ENCODE measurements at regions not wholly inside any gene's neighbourhood (a gene's known extent, or its start where the extent isn't known, plus 50 kb on each side); places are given as distances from the start of the nearest gene placed in this dataset.

DNA sequence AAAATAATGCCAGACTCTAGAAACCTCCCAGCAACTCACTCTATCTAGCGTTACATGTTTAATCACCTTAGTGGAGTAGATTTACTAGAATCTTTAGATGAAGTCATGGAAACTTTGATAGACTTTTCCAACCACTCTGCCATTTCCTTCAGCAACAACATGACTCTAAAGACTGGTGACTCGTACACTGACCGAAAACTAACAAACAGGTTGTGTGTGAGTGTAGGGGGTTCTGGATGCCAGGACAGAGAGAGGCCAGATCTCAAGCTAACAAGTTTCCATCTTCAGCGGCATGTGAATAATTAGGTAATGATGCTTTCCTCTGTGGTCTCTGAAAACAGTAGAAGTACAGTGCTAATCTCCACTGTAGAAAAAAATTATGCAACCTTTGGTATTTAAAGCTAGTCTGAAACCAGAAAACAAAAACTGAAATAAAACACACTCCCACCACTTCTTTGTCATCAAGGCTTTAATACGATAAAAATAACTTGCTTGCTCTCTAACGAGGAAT lies 286.4 kb downstream of the PRDM5 start:
- Histone ChIP-seq H3K27ac (ENCODE audit: low read length) (no peak overlapping the region), H3K36me3 (ENCODE audit: control insufficient read depth in 1 of 2, insufficient read depth in 2 of 2, low read length in 2 of 2) (no peaks in the 10 kb centered on the region), H3K27me3 (ENCODE audit: low read depth, low read length) (no peaks in the 10 kb centered on the region), H3K4me1 (ENCODE audit: control insufficient read depth in 1 of 2, insufficient read depth in 2 of 2, low read length in 2 of 2) (no peaks in the 10 kb centered on the region), H3K9me3 (ENCODE audit: control insufficient read depth in 1 of 2, low read length in 2 of 2) (no peaks in the 10 kb centered on the region), H3K4me3 (ENCODE audit: low read depth in 1 of 2, low read length in 2 of 2) (no peak overlapping the region)

DNA sequence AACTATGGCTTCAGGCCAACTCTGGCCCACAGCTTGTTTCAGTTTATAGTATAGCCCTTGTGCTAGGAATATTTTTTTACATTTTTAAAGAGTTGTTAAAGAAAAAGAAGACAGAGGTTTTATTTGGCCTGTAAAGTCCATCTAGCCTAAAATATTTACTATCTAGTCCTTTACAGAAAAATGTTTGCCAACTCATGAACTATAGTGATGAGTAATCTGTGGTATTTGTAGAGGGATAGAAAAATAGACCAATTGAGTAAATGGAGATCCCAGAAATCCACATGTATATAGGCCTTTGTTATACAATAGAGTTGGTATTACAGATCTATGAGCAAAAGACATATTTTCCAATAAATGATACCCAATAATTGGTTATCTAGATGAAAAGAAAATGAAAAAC lies 288.7 kb downstream of the PRDM5 start:
- H3K27me3 ChIP-seq (ENCODE audit: low read depth, low read length): no peaks in the 10 kb centered on the region
- no peak overlapping the region for H3K4me3 ChIP-seq (ENCODE audit: low read depth in 1 of 2, low read length in 2 of 2)
- H3K27ac ChIP-seq (ENCODE audit: low read length): no peak overlapping the region
- H3K36me3 ChIP-seq (ENCODE audit: control insufficient read depth in 1 of 2, insufficient read depth in 2 of 2, low read length in 2 of 2): no peaks in the 10 kb centered on the region
- H3K9me3 ChIP-seq (ENCODE audit: control insufficient read depth in 1 of 2, low read length in 2 of 2): no peaks in the 10 kb centered on the region
- H3K4me1 ChIP-seq (ENCODE audit: control insufficient read depth in 1 of 2, insufficient read depth in 2 of 2, low read length in 2 of 2): no peaks in the 10 kb centered on the region

DNA sequence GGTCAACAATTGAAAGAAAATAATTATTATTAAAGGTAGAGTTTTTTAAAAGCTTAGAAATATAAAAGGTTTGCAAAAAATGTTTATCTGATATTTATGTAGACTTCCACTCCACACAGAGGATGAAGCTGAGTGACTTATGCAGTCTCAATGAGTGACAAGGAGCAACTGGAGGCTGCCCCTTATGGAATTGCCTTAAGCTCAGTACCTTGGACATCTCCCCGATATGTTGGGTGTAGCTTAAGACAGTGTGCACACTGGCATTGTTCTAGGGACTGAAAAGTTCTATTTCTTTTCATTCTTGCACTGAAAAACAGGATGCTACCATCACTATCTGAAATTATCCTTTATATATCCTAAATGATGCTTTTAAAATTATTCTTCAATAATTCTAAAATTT lies 292.1 kb downstream of the PRDM5 start:
- H3K27ac ChIP-seq (ENCODE audit: low read length): no peak overlapping the region
- H3K4me3 ChIP-seq (ENCODE audit: low read depth in 1 of 2, low read length in 2 of 2): no peak overlapping the region
- H3K9me3 ChIP-seq (ENCODE audit: control insufficient read depth in 1 of 2, low read length in 2 of 2): no peaks in the 10 kb centered on the region
- H3K4me1 ChIP-seq (ENCODE audit: control insufficient read depth in 1 of 2, insufficient read depth in 2 of 2, low read length in 2 of 2): no peaks in the 10 kb centered on the region
- H3K36me3 ChIP-seq (ENCODE audit: control insufficient read depth in 1 of 2, insufficient read depth in 2 of 2, low read length in 2 of 2): no peaks in the 10 kb centered on the region
- H3K27me3 ChIP-seq (ENCODE audit: low read depth, low read length): no peaks in the 10 kb centered on the region

DNA sequence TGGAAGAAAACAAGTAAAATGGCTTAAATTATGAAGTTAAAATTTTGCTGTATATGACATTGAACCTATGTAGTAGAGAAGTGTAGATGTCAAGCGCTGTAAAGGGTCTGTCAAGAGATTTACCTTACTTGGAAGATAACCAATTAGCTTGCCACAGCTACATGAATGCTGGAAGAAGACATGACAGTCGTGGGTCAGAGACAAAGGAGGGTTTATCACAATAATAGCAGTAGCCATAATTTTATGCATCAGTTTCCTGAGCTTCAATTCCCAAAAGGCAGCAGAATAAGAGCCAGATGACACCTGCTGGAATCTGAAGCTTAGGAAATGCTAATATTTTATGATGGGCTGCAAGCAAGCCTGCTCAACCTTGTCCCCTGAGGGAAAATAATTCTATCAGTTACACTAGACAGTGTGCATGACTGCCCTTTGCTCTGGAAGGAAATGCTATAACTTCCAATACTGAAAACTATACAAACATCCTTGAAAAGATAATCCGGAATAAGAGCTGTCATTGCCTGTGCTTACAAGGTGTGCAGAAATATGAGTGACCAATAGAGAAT lies 292.9 kb downstream of the PRDM5 start:
- Histone ChIP-seq H3K4me3 (ENCODE audit: low read depth in 1 of 2, low read length in 2 of 2) (no peak overlapping the region), H3K9me3 (ENCODE audit: control insufficient read depth in 1 of 2, low read length in 2 of 2) (no peaks in the 10 kb centered on the region)

DNA sequence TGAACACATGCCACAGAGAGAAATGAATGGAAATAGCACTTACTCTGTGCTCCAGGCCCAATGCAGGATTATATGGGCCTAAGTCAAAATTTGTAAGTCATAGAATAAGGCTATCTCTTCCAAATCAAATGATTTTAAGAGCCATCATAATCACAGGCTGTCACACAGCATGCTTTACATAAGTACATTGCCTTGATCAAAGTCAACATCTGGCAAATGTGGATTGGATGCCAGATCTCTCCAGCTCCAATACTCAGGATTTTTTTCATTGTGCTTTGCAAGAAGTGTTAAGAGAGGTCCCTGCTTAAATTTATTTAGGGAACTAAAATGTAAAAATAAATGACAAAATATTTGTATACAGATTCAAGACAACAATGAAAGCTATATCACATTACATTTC lies 299.9 kb downstream of the PRDM5 start:
- Histone ChIP-seq H3K4me3 (ENCODE audit: low read depth in 1 of 2, low read length in 2 of 2) (no peak overlapping the region), H3K27ac (ENCODE audit: low read length) (no peak overlapping the region), H3K27me3 (ENCODE audit: low read depth, low read length) (no peaks in the 10 kb centered on the region), H3K4me1 (ENCODE audit: control insufficient read depth in 1 of 2, insufficient read depth in 2 of 2, low read length in 2 of 2) (no peaks in the 10 kb centered on the region), H3K36me3 (ENCODE audit: control insufficient read depth in 1 of 2, insufficient read depth in 2 of 2, low read length in 2 of 2) (no peaks in the 10 kb centered on the region), H3K9me3 (ENCODE audit: control insufficient read depth in 1 of 2, low read length in 2 of 2) (no peaks in the 10 kb centered on the region)

More for the DNA sequence above, 292.9 kb downstream of the PRDM5 start:
- Histone ChIP-seq H3K4me1 (ENCODE audit: control insufficient read depth in 1 of 2, insufficient read depth in 2 of 2, low read length in 2 of 2) (no peaks in the 10 kb centered on the region), H3K27me3 (ENCODE audit: low read depth, low read length) (no peaks in the 10 kb centered on the region), H3K27ac (ENCODE audit: low read length) (no peak overlapping the region), H3K36me3 (ENCODE audit: control insufficient read depth in 1 of 2, insufficient read depth in 2 of 2, low read length in 2 of 2) (no peaks in the 10 kb centered on the region)

DNA sequence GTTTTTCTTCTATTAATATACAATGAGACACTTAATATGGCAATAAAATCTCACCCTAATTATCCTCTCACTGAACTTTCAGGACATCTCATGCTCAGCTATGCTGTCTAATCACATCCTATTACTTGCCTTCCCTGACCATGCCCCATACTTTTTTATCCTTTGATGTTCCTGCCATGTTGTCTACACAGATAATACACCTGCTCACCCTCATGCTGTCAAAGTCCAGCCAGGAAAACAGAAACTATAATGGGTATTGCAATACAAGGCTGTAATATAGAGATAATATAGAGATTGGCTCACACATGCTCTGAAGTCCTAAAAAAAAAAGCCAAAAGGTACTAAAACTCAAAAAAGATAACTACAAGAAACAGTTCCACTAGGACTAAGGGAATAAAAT lies 305.4 kb downstream of the PRDM5 start:
- Histone ChIP-seq H3K4me3 (ENCODE audit: low read depth in 1 of 2, low read length in 2 of 2) (no peak overlapping the region), H3K4me1 (ENCODE audit: control insufficient read depth in 1 of 2, insufficient read depth in 2 of 2, low read length in 2 of 2) (no peaks in the 10 kb centered on the region), H3K27me3 (ENCODE audit: low read depth, low read length) (no peaks in the 10 kb centered on the region), H3K27ac (ENCODE audit: low read length) (no peak overlapping the region), H3K36me3 (ENCODE audit: control insufficient read depth in 1 of 2, insufficient read depth in 2 of 2, low read length in 2 of 2) (no peaks in the 10 kb centered on the region), H3K9me3 (ENCODE audit: control insufficient read depth in 1 of 2, low read length in 2 of 2) (no peaks in the 10 kb centered on the region)

DNA sequence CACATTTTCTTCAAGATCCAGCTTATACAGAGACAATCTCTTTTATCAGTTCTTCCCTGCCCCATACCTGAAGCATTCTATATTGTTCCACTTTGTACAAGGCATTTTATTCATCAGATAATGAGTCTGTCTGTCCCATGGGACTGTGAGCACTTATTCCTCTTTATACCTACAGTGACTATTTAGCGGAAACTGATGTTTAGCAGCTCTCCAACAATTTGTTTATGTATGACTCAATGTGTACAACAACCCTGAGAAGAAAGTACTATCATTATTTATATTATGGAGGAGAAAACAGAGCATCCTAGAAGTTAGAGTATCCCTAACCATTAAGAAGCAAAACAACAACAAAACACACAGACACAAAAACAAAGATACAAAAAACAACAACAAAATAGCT lies 306.5 kb downstream of the PRDM5 start:
- Histone ChIP-seq H3K4me1 (ENCODE audit: control insufficient read depth in 1 of 2, insufficient read depth in 2 of 2, low read length in 2 of 2) (no peaks in the 10 kb centered on the region), H3K9me3 (ENCODE audit: control insufficient read depth in 1 of 2, low read length in 2 of 2) (no peaks in the 10 kb centered on the region), H3K27ac (ENCODE audit: low read length) (no peak overlapping the region), H3K36me3 (ENCODE audit: control insufficient read depth in 1 of 2, insufficient read depth in 2 of 2, low read length in 2 of 2) (no peaks in the 10 kb centered on the region), H3K4me3 (ENCODE audit: low read depth in 1 of 2, low read length in 2 of 2) (no peak overlapping the region), H3K27me3 (ENCODE audit: low read depth, low read length) (no peaks in the 10 kb centered on the region)

DNA sequence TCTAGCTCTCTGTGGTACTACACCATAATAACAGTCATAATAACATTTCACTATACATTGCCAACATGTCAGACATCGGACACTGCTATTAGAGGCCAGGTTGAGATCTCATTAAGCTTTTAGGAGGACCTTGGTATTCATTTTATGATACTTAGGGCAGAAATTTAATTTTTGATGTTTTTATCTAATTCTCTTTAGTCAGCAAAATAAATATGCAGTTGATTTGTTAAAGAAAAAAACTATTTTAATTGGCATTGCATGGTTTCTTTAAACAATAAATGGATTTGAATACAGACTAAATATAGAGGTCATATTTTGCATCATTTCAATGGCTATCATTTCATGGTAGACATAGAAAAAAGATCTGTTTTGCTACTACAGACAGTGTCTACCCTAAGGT lies 308.7 kb downstream of the PRDM5 start:
- Histone ChIP-seq H3K9me3 (ENCODE audit: control insufficient read depth in 1 of 2, low read length in 2 of 2) (no peaks in the 10 kb centered on the region), H3K4me1 (ENCODE audit: control insufficient read depth in 1 of 2, insufficient read depth in 2 of 2, low read length in 2 of 2) (no peaks in the 10 kb centered on the region), H3K36me3 (ENCODE audit: control insufficient read depth in 1 of 2, insufficient read depth in 2 of 2, low read length in 2 of 2) (no peaks in the 10 kb centered on the region), H3K27me3 (ENCODE audit: low read depth, low read length) (no peaks in the 10 kb centered on the region), H3K4me3 (ENCODE audit: low read depth in 1 of 2, low read length in 2 of 2) (no peak overlapping the region), H3K27ac (ENCODE audit: low read length) (no peak overlapping the region)

DNA sequence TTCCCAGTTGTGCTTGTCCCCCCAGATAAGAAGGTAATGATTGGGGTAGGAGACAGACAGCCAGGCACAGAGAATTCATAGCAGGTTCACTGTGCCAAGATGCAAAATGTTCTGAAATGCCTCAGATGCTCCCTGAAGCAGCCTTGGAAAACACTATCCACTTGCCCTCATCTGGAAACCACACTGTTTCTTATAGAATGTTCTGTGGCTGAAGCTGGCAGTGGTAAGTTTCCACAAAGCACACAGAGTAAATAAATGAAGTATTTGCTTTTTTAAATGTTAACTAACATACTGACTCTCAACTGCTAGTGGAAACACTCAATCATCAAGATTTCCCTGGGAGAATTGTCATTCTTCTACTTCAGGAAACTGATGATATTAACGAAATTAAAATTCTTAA lies 311.4 kb downstream of the PRDM5 start:
- Histone ChIP-seq H3K9me3 (ENCODE audit: control insufficient read depth in 1 of 2, low read length in 2 of 2) (peaks cover 4 to 5% of the 10 kb centered on the region in 2 donors), H3K27ac (ENCODE audit: low read length) (no peak overlapping the region), H3K27me3 (ENCODE audit: low read depth, low read length) (no peaks in the 10 kb centered on the region), H3K4me1 (ENCODE audit: control insufficient read depth in 1 of 2, insufficient read depth in 2 of 2, low read length in 2 of 2) (no peaks in the 10 kb centered on the region), H3K4me3 (ENCODE audit: low read depth in 1 of 2, low read length in 2 of 2) (no peak overlapping the region), H3K36me3 (ENCODE audit: control insufficient read depth in 1 of 2, insufficient read depth in 2 of 2, low read length in 2 of 2) (no peaks in the 10 kb centered on the region)

DNA sequence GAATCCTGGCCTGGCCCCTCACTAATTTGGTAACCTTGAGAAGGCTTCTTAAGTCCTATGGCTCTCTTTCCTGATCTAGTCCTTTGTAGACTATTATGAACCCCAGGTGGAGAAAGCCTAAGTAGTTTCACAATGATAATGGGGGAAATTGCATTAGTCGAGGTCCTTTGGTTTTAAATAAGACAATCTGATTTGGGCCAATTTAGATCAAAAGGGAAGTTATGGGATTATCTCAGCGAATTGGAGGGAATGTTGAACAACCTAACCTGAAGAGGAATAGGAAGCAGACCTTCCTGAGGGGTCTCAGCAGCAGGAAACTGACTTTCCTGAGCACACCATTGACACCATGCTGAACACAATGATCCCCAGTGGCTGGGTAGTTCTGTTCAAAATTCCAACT lies 331.5 kb downstream of the PRDM5 start:
- no peaks in the 10 kb centered on the region for H3K9me3 ChIP-seq (ENCODE audit: control insufficient read depth in 1 of 2, low read length in 2 of 2)
- H3K4me3 ChIP-seq (ENCODE audit: low read depth in 1 of 2, low read length in 2 of 2): no peak overlapping the region
- no peaks in the 10 kb centered on the region for H3K36me3 ChIP-seq (ENCODE audit: control insufficient read depth in 1 of 2, insufficient read depth in 2 of 2, low read length in 2 of 2)
- H3K4me1 ChIP-seq (ENCODE audit: control insufficient read depth in 1 of 2, insufficient read depth in 2 of 2, low read length in 2 of 2): no peaks in the 10 kb centered on the region
- H3K27ac ChIP-seq (ENCODE audit: low read length): no peak overlapping the region
- no peaks in the 10 kb centered on the region for H3K27me3 ChIP-seq (ENCODE audit: low read depth, low read length)

DNA sequence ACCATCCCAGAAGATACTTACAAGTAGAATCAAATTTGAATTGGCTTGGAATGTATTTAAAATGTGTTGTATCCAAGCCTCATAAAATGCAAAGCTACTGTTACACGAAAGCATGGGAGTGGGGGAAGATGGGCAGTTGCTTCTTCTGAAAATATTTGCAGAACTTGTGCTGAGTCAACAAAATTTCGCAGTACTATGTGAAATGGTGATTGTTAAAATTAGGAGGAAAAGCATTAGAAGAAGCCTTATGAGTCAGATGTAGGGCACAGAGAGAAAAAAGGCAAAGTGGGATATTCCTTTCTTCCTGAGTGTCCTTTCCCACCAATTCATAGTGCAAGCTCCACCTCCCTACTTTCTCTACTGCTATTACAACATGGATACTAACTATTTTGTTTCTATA lies 332.7 kb downstream of the PRDM5 start:
- Histone ChIP-seq H3K36me3 (ENCODE audit: control insufficient read depth in 1 of 2, insufficient read depth in 2 of 2, low read length in 2 of 2) (no peaks in the 10 kb centered on the region), H3K4me1 (ENCODE audit: control insufficient read depth in 1 of 2, insufficient read depth in 2 of 2, low read length in 2 of 2) (no peaks in the 10 kb centered on the region), H3K27me3 (ENCODE audit: low read depth, low read length) (no peaks in the 10 kb centered on the region), H3K27ac (ENCODE audit: low read length) (no peak overlapping the region), H3K4me3 (ENCODE audit: low read depth in 1 of 2, low read length in 2 of 2) (no peak overlapping the region), H3K9me3 (ENCODE audit: control insufficient read depth in 1 of 2, low read length in 2 of 2) (no peaks in the 10 kb centered on the region)

DNA sequence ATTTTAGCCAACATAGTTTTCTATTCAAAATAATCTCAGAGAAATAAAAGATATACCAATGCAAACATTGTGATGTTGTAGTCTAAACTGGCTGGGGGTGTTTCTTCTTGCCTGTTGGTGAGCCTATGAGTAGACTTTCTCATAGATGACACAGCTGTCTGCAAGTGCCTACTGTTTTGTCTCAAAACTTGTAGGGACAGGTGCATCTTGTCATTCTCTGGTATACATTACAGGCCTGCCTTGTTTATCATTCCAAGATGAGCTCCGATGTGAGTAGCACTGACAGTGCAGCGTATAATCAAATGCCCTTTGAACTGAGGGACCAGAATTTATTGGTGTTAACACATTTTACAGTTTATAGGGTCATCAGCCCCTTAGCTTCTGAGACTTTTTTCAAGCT lies 353.8 kb downstream of the PRDM5 start:
- Histone ChIP-seq H3K27me3 (ENCODE audit: low read depth, low read length) (no peaks in the 10 kb centered on the region), H3K36me3 (ENCODE audit: control insufficient read depth in 1 of 2, insufficient read depth in 2 of 2, low read length in 2 of 2) (no peaks in the 10 kb centered on the region), H3K4me3 (ENCODE audit: low read depth in 1 of 2, low read length in 2 of 2) (no peak overlapping the region), H3K9me3 (ENCODE audit: control insufficient read depth in 1 of 2, low read length in 2 of 2) (no peaks in the 10 kb centered on the region), H3K4me1 (ENCODE audit: control insufficient read depth in 1 of 2, insufficient read depth in 2 of 2, low read length in 2 of 2) (no peaks in the 10 kb centered on the region), H3K27ac (ENCODE audit: low read length) (no peak overlapping the region)

Measured in muscle layer of duodenum (tissue), 2 donors.